GM23338 (cell line): ENCODE measurements at regions not wholly inside any gene's neighbourhood (a gene's known extent, or its start where the extent isn't known, plus 50 kb on each side); places are given as distances from the start of the nearest gene placed in this dataset.

Source experiments
- ATAC-seq: fragments of 200-7000 bp; cut with Tn5 transposase; 3 replicates; pipeline ENCODE4 v1.9.1; 2020
- DNase-seq: peaks from one replicate; pipeline ENCODE4 v3.0.0-alpha.2; 2015; ENCODE audit warnings: low spot score
- H2AFZ ChIP-seq: fragments of 200-600 bp; sonication (generic); 2 replicates; pipeline ENCODE4 v1.8.0; 2016; ENCODE audit warnings: antibody characterized with exemption, mild to moderate bottlenecking, moderate library complexity
- H3F3A ChIP-seq: fragments of 200-600 bp; sonication (generic); replicated peaks from 2 replicates; pipeline ENCODE4 v1.8.0; 2017; ENCODE audit warnings: antibody characterized with exemption, mixed run types, low read depth
- H3K27ac ChIP-seq: fragments of 200-600 bp; sonication (generic); 2 replicates; pipeline ENCODE4 v1.6.1; 2016; ENCODE audit warnings: low read depth
- H3K27me3 ChIP-seq: fragments of 200-600 bp; sonication (generic); 2 replicates; pipeline ENCODE4 v1.8.0; 2016; ENCODE audit warnings: mild to moderate bottlenecking, mixed run types, moderate library complexity; ENCODE audit not compliant: insufficient read depth
- H3K36me3 ChIP-seq: fragments of 200-600 bp; sonication (generic); 2 replicates; pipeline ENCODE4 v1.8.0; 2016; ENCODE audit warnings: mild to moderate bottlenecking; ENCODE audit not compliant: insufficient read depth
- H3K4me1 ChIP-seq: fragments of 200-600 bp; sonication (generic); 2 replicates; pipeline ENCODE4 v1.8.0; 2016; ENCODE audit warnings: mild to moderate bottlenecking, moderate library complexity; ENCODE audit not compliant: insufficient read depth
- H3K4me2 ChIP-seq: fragments of 200-600 bp; sonication (generic); 2 replicates; pipeline ENCODE4 v1.7.1; 2017; ENCODE audit warnings: mixed run types
- H3K4me3 ChIP-seq: fragments of 200-600 bp; sonication (generic); 2 replicates; pipeline ENCODE4 v1.6.1; 2016; ENCODE audit warnings: mixed run types
- H3K79me2 ChIP-seq: fragments of 200-600 bp; sonication (generic); replicated peaks from 2 replicates; pipeline ENCODE4 v1.8.0; 2017; ENCODE audit warnings: mild to moderate bottlenecking; ENCODE audit not compliant: insufficient read depth
- H3K9me2 ChIP-seq: fragments of 200-600 bp; sonication (generic); 2 replicates; pipeline ENCODE4 v1.8.0; 2017; ENCODE audit not compliant: insufficient read depth
- H4K20me1 ChIP-seq: fragments of 200-600 bp; sonication (generic); replicated peaks from 2 replicates; pipeline ENCODE4 v1.8.0; 2017; ENCODE audit warnings: mild to moderate bottlenecking; ENCODE audit not compliant: insufficient read depth
- H3K27ac Mint-ChIP-seq: 2 replicates; pipeline ENCODE4 v1.8.0; 2020; ENCODE audit warnings: inconsistent platforms, mild to moderate bottlenecking, moderate library complexity, mixed read lengths
- H3K27me3 Mint-ChIP-seq: 3 replicates; pipeline ENCODE4 v1.8.0; 2022; ENCODE audit warnings: low read depth, mild to moderate bottlenecking, moderate library complexity, mixed read lengths, inconsistent platforms; ENCODE audit not compliant: insufficient read depth, poor library complexity
- H3K36me3 Mint-ChIP-seq: 3 replicates; pipeline ENCODE4 v1.8.0; 2021; ENCODE audit warnings: low read depth, mild to moderate bottlenecking, inconsistent platforms, moderate library complexity, mixed read lengths
- H3K4me1 Mint-ChIP-seq: 3 replicates; pipeline ENCODE4 v1.8.0; 2020; ENCODE audit warnings: mild to moderate bottlenecking, inconsistent platforms, mixed read lengths
- H3K4me3 Mint-ChIP-seq: 3 replicates; pipeline ENCODE4 v1.8.0; 2021; ENCODE audit warnings: moderate library complexity, mild to moderate bottlenecking, inconsistent platforms, mixed read lengths
- H3K9me3 Mint-ChIP-seq: 3 replicates; pipeline ENCODE4 v1.8.0; 2020; ENCODE audit warnings: moderate library complexity, mild to moderate bottlenecking, inconsistent platforms, mixed read lengths
- CREB1 ChIP-seq: fragments of 250-450 bp; sonication (Bioruptor Pico); IDR thresholded peaks from 2 replicates; pipeline ENCODE4 v1.5.0; 2020; ENCODE audit warnings: low read depth, mild to moderate bottlenecking, moderate library complexity
- CTCF ChIP-seq, 2 experiments: fragments of 200-600 bp in 1 of 2; sonication (generic) in 1 of 2; conservative IDR thresholded peaks; 2 replicates each; pipeline versions ENCODE4 v1.5.1 to v1.6.1; 2016 to 2017; ENCODE audit warnings: antibody characterized with exemption in 2 of 2, low read depth in 2 of 2, mild to moderate bottlenecking in 2 of 2, moderate library complexity in 1 of 2
- ETS1 ChIP-seq: IDR thresholded peaks from 2 replicates; pipeline ENCODE4 v1.6.1; 2016; ENCODE audit warnings: antibody characterized with exemption
- EZH2phosphoT487 ChIP-seq: fragments of 200-600 bp; sonication (generic); IDR thresholded peaks from one replicate; pipeline ENCODE4 v1.8.1; 2018; ENCODE audit warnings: antibody characterized with exemption; ENCODE audit not compliant: unreplicated experiment
- JUNB ChIP-seq: IDR thresholded peaks from one replicate; pipeline ENCODE4 v1.6.1; 2016; ENCODE audit warnings: antibody characterized with exemption; ENCODE audit not compliant: unreplicated experiment
- NANOG ChIP-seq: IDR thresholded peaks from 2 replicates; pipeline ENCODE4 v1.6.1; 2016; ENCODE audit warnings: antibody characterized with exemption, borderline replicate concordance
- POLR2AphosphoS5 ChIP-seq: IDR thresholded peaks from 2 replicates; pipeline ENCODE4 v1.6.1; 2016; ENCODE audit warnings: antibody characterized with exemption, low read depth
- REST ChIP-seq: IDR thresholded peaks from one replicate; pipeline ENCODE4 v1.6.1; 2018; ENCODE audit warnings: antibody characterized with exemption; ENCODE audit not compliant: unreplicated experiment
- STAT1 ChIP-seq: IDR thresholded peaks from one replicate; pipeline ENCODE4 v1.6.1; 2016; ENCODE audit warnings: antibody characterized with exemption; ENCODE audit not compliant: unreplicated experiment
- ZNF114 ChIP-seq: fragments of 250-450 bp; sonication (Bioruptor Pico); IDR thresholded peaks from 2 replicates; pipeline ENCODE4 v1.5.0; 2020; ENCODE audit warnings: mild to moderate bottlenecking, moderate library complexity
- ZNF331 ChIP-seq: fragments of 250-450 bp; sonication (Bioruptor Pico); IDR thresholded peaks from 2 replicates; pipeline ENCODE4 v1.5.0; 2020; ENCODE audit warnings: low read depth, mild to moderate bottlenecking, moderate library complexity
- ZNF462 ChIP-seq: fragments of 250-450 bp; sonication (Bioruptor Pico); IDR thresholded peaks from 2 replicates; pipeline ENCODE4 v1.5.0; 2020; ENCODE audit warnings: mild to moderate bottlenecking, moderate library complexity

GRCh38 chr13:34808649-34809048 is 133.4 kb upstream of the NBEA start:
- Histone ChIP-seq H3K79me2 (no peaks in the 10 kb centered on the region), H4K20me1 (no peaks in the 10 kb centered on the region), H3K27me3 (no peaks in the 10 kb centered on the region), H3K4me2 (no peak overlapping the region), H3K27ac (no peak overlapping the region), H3F3A (no peaks in the 10 kb centered on the region), H3K9me2 (peaks cover 13% of the 10 kb centered on the region; the same call in 1 of the 2 replicates), H2AFZ (no peak overlapping the region), H3K36me3 (no peaks in the 10 kb centered on the region), H3K4me1 (no peaks in the 10 kb centered on the region), H3K4me3 (no peak overlapping the region)
- Mint-ChIP-seq H3K9me3 (peaks cover 24% of the 10 kb centered on the region), H3K4me1 (no peaks in the 10 kb centered on the region; the same call in 2 of the 3 replicates), H3K4me3 (no peak overlapping the region), H3K27ac (no peak overlapping the region), H3K27me3 (no peaks in the 10 kb centered on the region), H3K36me3 (peaks cover 23% of the 10 kb centered on the region; the same call in 2 of the 3 replicates)
- ATAC-seq (no peak), DNase-seq (no peak)
- TF ChIP-seq ZNF462 (CRISPR knock-in tag) = no peak
- TF ChIP-seq CREB1 (CRISPR knock-in tag) = no peak
- no peak for TF ChIP-seq JUNB
- TF ChIP-seq NANOG = no peak
- no peak for TF ChIP-seq ZNF331 (CRISPR knock-in tag)
- TF ChIP-seq ETS1 = no peak
- TF ChIP-seq REST = no peak
- TF ChIP-seq POLR2AphosphoS5 = no peak
- TF ChIP-seq STAT1 = no peak
- no peak for TF ChIP-seq EZH2phosphoT487
- no peak for TF ChIP-seq CTCF (conservative IDR thresholded peaks at IDR 0.05; ENCODE audit: low read depth in 2 of 2)
- no peak for TF ChIP-seq ZNF114 (CRISPR knock-in tag)
